Trophoblast cell (in vitro differentiated cells and primary cell): ENCODE measurements at regions not wholly inside any gene's neighbourhood (a gene's known extent, or its start where the extent isn't known, plus 50 kb on each side); places are given as distances from the start of the nearest gene placed in this dataset.

Experiments
- DNase-seq, 2 donors: peaks; one replicate each; pipeline ENCODE4 v3.0.0-alpha.2; 2016
- H2AFZ ChIP-seq: 2 replicates; pipeline ENCODE4 v1.6.1; 2013; ENCODE audit warnings: low read length, moderate library complexity, mild to moderate bottlenecking; ENCODE audit not compliant: insufficient read depth, poor library complexity
- H2AK5ac ChIP-seq: 2 replicates; pipeline ENCODE4 v1.6.1; 2013; ENCODE audit warnings: mild to moderate bottlenecking, low read length
- H2BK120ac ChIP-seq: 2 replicates; pipeline ENCODE4 v1.6.1; 2013; ENCODE audit warnings: low read length, mild to moderate bottlenecking, moderate library complexity; ENCODE audit not compliant: insufficient read depth, poor library complexity
- H2BK12ac ChIP-seq: 2 replicates; pipeline ENCODE4 v1.6.1; 2013; ENCODE audit warnings: mild to moderate bottlenecking, low read length, moderate library complexity
- H2BK5ac ChIP-seq: 2 replicates; pipeline ENCODE4 v1.6.1; 2013; ENCODE audit warnings: low read length, low read depth, moderate library complexity, mild to moderate bottlenecking; ENCODE audit not compliant: poor library complexity
- H3K14ac ChIP-seq: 2 replicates; pipeline ENCODE4 v1.6.1; 2013; ENCODE audit warnings: mild to moderate bottlenecking, low read length
- H3K18ac ChIP-seq: 2 replicates; pipeline ENCODE4 v1.6.1; 2013; ENCODE audit warnings: mild to moderate bottlenecking, low read length
- H3K23ac ChIP-seq: 2 replicates; pipeline ENCODE4 v1.6.1; 2013; ENCODE audit warnings: low read length
- H3K27ac ChIP-seq: 2 replicates; pipeline ENCODE4 v1.5.1; 2013; ENCODE audit warnings: low read depth, mild to moderate bottlenecking, inconsistent platforms, low read length, moderate library complexity
- H3K27me3 ChIP-seq: 2 replicates; pipeline ENCODE4 v1.6.1; 2013; ENCODE audit warnings: inconsistent platforms, mild to moderate bottlenecking, low read length, moderate library complexity; ENCODE audit not compliant: insufficient read depth
- H3K36me3 ChIP-seq, 2 experiments: 1 replicate in 1 of 2; 2 replicates in 1 of 2; pipeline ENCODE4 v1.6.1; 2013; ENCODE audit warnings: low read length in 2 of 2, mild to moderate bottlenecking in 2 of 2, moderate library complexity in 1 of 2; ENCODE audit not compliant: insufficient read depth in 2 of 2, control insufficient read depth in 1 of 2
- H3K4ac ChIP-seq: 2 replicates; pipeline ENCODE4 v1.6.1; 2013; ENCODE audit warnings: low read depth, mild to moderate bottlenecking, low read length, moderate library complexity
- H3K4me1 ChIP-seq, 2 experiments: 1 replicate in 1 of 2; 2 replicates in 1 of 2; pipeline ENCODE4 v1.6.1; 2013; ENCODE audit warnings: low read length in 2 of 2, mild to moderate bottlenecking in 2 of 2, moderate library complexity in 1 of 2; ENCODE audit not compliant: insufficient read depth in 2 of 2, control insufficient read depth in 1 of 2
- H3K4me2 ChIP-seq: 2 replicates; pipeline ENCODE4 v1.6.1; 2013; ENCODE audit warnings: inconsistent platforms, mild to moderate bottlenecking, low read length, moderate library complexity
- H3K4me3 ChIP-seq: 2 replicates; pipeline ENCODE4 v1.5.1; 2013; ENCODE audit warnings: mild to moderate bottlenecking, low read depth, low read length, inconsistent platforms
- H3K79me1 ChIP-seq: one replicate; pipeline ENCODE4 v1.6.1; 2013; ENCODE audit warnings: low read length
- H3K79me2 ChIP-seq: 2 replicates; pipeline ENCODE4 v1.6.1; 2013; ENCODE audit warnings: low read length, mild to moderate bottlenecking; ENCODE audit not compliant: control insufficient read depth, insufficient read depth, poor library complexity
- H3K9ac ChIP-seq: 2 replicates; pipeline ENCODE4 v1.6.1; 2013; ENCODE audit warnings: mild to moderate bottlenecking, low read length
- H3K9me3 ChIP-seq: 2 replicates; pipeline ENCODE4 v1.6.1; 2013; ENCODE audit warnings: low read depth, mild to moderate bottlenecking, control low read depth, inconsistent platforms, low read length; ENCODE audit not compliant: insufficient read depth
- H4K12ac ChIP-seq: 2 replicates; pipeline ENCODE4 v1.6.1; 2013; ENCODE audit warnings: low read depth, mild to moderate bottlenecking, low read length, moderate library complexity
- H4K8ac ChIP-seq: 2 replicates; pipeline ENCODE4 v1.6.1; 2013; ENCODE audit warnings: low read depth, mild to moderate bottlenecking, low read length, moderate library complexity
- H4K91ac ChIP-seq: one replicate; pipeline ENCODE4 v1.6.1; 2013; ENCODE audit warnings: low read depth, mild to moderate bottlenecking, low read length, moderate library complexity
- WGBS: extraction: QIAGEN DNeasy Blood & Tissue Kit; methylation state at CpG from one replicate; pipeline ENCODE4 v1.1.7; 2013; ENCODE audit warnings: missing lambda C conversion rate; ENCODE audit not compliant: insufficient read length, insufficient coverage; ENCODE audit errors: extremely low coverage; 5-methylcytosine and 5-hydroxymethylcytosine counted together

- Histone ChIP-seq H2BK5ac (no peak overlapping the region), H2AFZ (no peak overlapping the region), H3K79me1 (no peaks in the 10 kb centered on the region), H3K27ac (no peak overlapping the region), H3K14ac (no peak overlapping the region), H2AK5ac (no peak overlapping the region), H4K91ac (no peak overlapping the region), H3K18ac (no peak overlapping the region), H2BK120ac (no peak overlapping the region), H3K4me3 (no peak overlapping the region), H3K4ac (no peak overlapping the region), H3K36me3 (no peaks in the 10 kb centered on the region), H3K27me3 (no peaks in the 10 kb centered on the region), H3K79me2 (no peaks in the 10 kb centered on the region), H3K23ac (no peak overlapping the region), H4K8ac (no peak overlapping the region), H3K4me1 (no peaks in the 10 kb centered on the region), H3K9me3 (peaks cover 3% of the 10 kb centered on the region), H2BK12ac (no peak overlapping the region), H3K9ac (no peak overlapping the region), H3K4me2 (no peak overlapping the region), H4K12ac (no peak overlapping the region)
- WGBS = no CpG with 5 or more reads among the region's 4 CpGs
- no peak for DNase-seq
Measured at GRCh38 chr10:30738416-30738815, 108.9 kb upstream of the LYZL2 start.

GRCh38 chr10:30737931-30738391 is 108.4 kb upstream of the LYZL2 start:
- no peak overlapping the region for H4K12ac ChIP-seq
- H3K18ac ChIP-seq = no peak overlapping the region
- no peak overlapping the region for H2AK5ac ChIP-seq
- no peak overlapping the region for H4K8ac ChIP-seq
- H3K9me3 ChIP-seq = peaks cover 3% of the 10 kb centered on the region
- H3K36me3 ChIP-seq = no peaks in the 10 kb centered on the region
- no peak overlapping the region for H3K27ac ChIP-seq
- H3K23ac ChIP-seq = no peak overlapping the region
- no peak overlapping the region for H2BK120ac ChIP-seq
- no peak overlapping the region for H3K9ac ChIP-seq
- WGBS = no CpG with 5 or more reads among the region's 11 CpGs
- H3K4me3 ChIP-seq = no peak overlapping the region
- no peak overlapping the region for H2BK12ac ChIP-seq
- no peak overlapping the region for H3K4me2 ChIP-seq
- H3K79me2 ChIP-seq = no peaks in the 10 kb centered on the region
- H2AFZ ChIP-seq = no peak overlapping the region
- H2BK5ac ChIP-seq = no peak overlapping the region
- no peak for DNase-seq
- H3K14ac ChIP-seq = no peak overlapping the region
- no peaks in the 10 kb centered on the region for H3K4me1 ChIP-seq
- H4K91ac ChIP-seq = no peak overlapping the region
- H3K27me3 ChIP-seq = no peaks in the 10 kb centered on the region
- H3K79me1 ChIP-seq = no peaks in the 10 kb centered on the region
- H3K4ac ChIP-seq = no peak overlapping the region

GRCh38 chr10:30736685-30737232 is 107.2 kb upstream of the LYZL2 start:
- Histone ChIP-seq H2AK5ac (no peak overlapping the region), H2BK5ac (no peak overlapping the region), H3K27ac (no peak overlapping the region), H2AFZ (no peak overlapping the region), H3K27me3 (no peaks in the 10 kb centered on the region), H4K12ac (no peak overlapping the region), H3K14ac (no peak overlapping the region), H3K9ac (no peak overlapping the region), H3K36me3 (no peaks in the 10 kb centered on the region), H3K4me2 (no peak overlapping the region), H2BK120ac (no peak overlapping the region), H4K91ac (no peak overlapping the region), H4K8ac (no peak overlapping the region), H3K18ac (no peak overlapping the region), H3K79me1 (no peaks in the 10 kb centered on the region), H3K4ac (no peak overlapping the region), H3K4me3 (no peak overlapping the region), H2BK12ac (no peak overlapping the region), H3K4me1 (no peaks in the 10 kb centered on the region), H3K79me2 (no peaks in the 10 kb centered on the region), H3K9me3 (peaks cover 3% of the 10 kb centered on the region), H3K23ac (no peak overlapping the region)
- no CpG with 5 or more reads among the region's 10 CpGs for WGBS
- peak in 1 of 2 donors; percentile 7 for DNase-seq

- H2BK5ac ChIP-seq = no peak overlapping the region
- H2BK120ac ChIP-seq = no peak overlapping the region
- H2AFZ ChIP-seq = no peak overlapping the region
- H4K91ac ChIP-seq = no peak overlapping the region
- H3K14ac ChIP-seq = no peak overlapping the region
- H3K36me3 ChIP-seq = no peaks in the 10 kb centered on the region
- H3K4ac ChIP-seq = no peak overlapping the region
- no peak for DNase-seq
- WGBS = no CpG with 5 or more reads among the region's 9 CpGs
- no peak overlapping the region for H4K12ac ChIP-seq
- no peak overlapping the region for H3K4me3 ChIP-seq
- H3K9ac ChIP-seq = peak overlapping the region; percentile 48
- H2BK12ac ChIP-seq = no peak overlapping the region
- H3K18ac ChIP-seq = no peak overlapping the region
- no peaks in the 10 kb centered on the region for H3K27me3 ChIP-seq
- H3K4me2 ChIP-seq = no peak overlapping the region
- H3K23ac ChIP-seq = no peak overlapping the region
- H3K79me2 ChIP-seq = no peaks in the 10 kb centered on the region
- no peak overlapping the region for H4K8ac ChIP-seq
- H3K9me3 ChIP-seq = peaks cover 3% of the 10 kb centered on the region
- H3K27ac ChIP-seq = no peak overlapping the region
- no peaks in the 10 kb centered on the region for H3K4me1 ChIP-seq
- no peaks in the 10 kb centered on the region for H3K79me1 ChIP-seq
- H2AK5ac ChIP-seq = no peak overlapping the region
Measured at GRCh38 chr10:30734901-30735300, 105.3 kb upstream of the LYZL2 start.
